GM23338 (cell line): ENCODE measurements at regions not wholly inside any gene's neighbourhood (a gene's known extent, or its start where the extent isn't known, plus 50 kb on each side); places are given as distances from the start of the nearest gene placed in this dataset.

Experiments used
- ATAC-seq: fragments of 200-7000 bp; cut with Tn5 transposase; 3 replicates; pipeline ENCODE4 v1.9.1; 2020
- DNase-seq: peaks from one replicate; pipeline ENCODE4 v3.0.0-alpha.2; 2015; ENCODE audit warnings: low spot score
- H2AFZ ChIP-seq: fragments of 200-600 bp; sonication (generic); 2 replicates; pipeline ENCODE4 v1.8.0; 2016; ENCODE audit warnings: antibody characterized with exemption, mild to moderate bottlenecking, moderate library complexity
- H3F3A ChIP-seq: fragments of 200-600 bp; sonication (generic); replicated peaks from 2 replicates; pipeline ENCODE4 v1.8.0; 2017; ENCODE audit warnings: antibody characterized with exemption, mixed run types, low read depth
- H3K27ac ChIP-seq: fragments of 200-600 bp; sonication (generic); 2 replicates; pipeline ENCODE4 v1.6.1; 2016; ENCODE audit warnings: low read depth
- H3K27me3 ChIP-seq: fragments of 200-600 bp; sonication (generic); 2 replicates; pipeline ENCODE4 v1.8.0; 2016; ENCODE audit warnings: mild to moderate bottlenecking, mixed run types, moderate library complexity; ENCODE audit not compliant: insufficient read depth
- H3K36me3 ChIP-seq: fragments of 200-600 bp; sonication (generic); 2 replicates; pipeline ENCODE4 v1.8.0; 2016; ENCODE audit warnings: mild to moderate bottlenecking; ENCODE audit not compliant: insufficient read depth
- H3K4me1 ChIP-seq: fragments of 200-600 bp; sonication (generic); 2 replicates; pipeline ENCODE4 v1.8.0; 2016; ENCODE audit warnings: mild to moderate bottlenecking, moderate library complexity; ENCODE audit not compliant: insufficient read depth
- H3K4me2 ChIP-seq: fragments of 200-600 bp; sonication (generic); 2 replicates; pipeline ENCODE4 v1.7.1; 2017; ENCODE audit warnings: mixed run types
- H3K4me3 ChIP-seq: fragments of 200-600 bp; sonication (generic); 2 replicates; pipeline ENCODE4 v1.6.1; 2016; ENCODE audit warnings: mixed run types
- H3K79me2 ChIP-seq: fragments of 200-600 bp; sonication (generic); replicated peaks from 2 replicates; pipeline ENCODE4 v1.8.0; 2017; ENCODE audit warnings: mild to moderate bottlenecking; ENCODE audit not compliant: insufficient read depth
- H3K9me2 ChIP-seq: fragments of 200-600 bp; sonication (generic); 2 replicates; pipeline ENCODE4 v1.8.0; 2017; ENCODE audit not compliant: insufficient read depth
- H4K20me1 ChIP-seq: fragments of 200-600 bp; sonication (generic); replicated peaks from 2 replicates; pipeline ENCODE4 v1.8.0; 2017; ENCODE audit warnings: mild to moderate bottlenecking; ENCODE audit not compliant: insufficient read depth
- H3K27ac Mint-ChIP-seq: 2 replicates; pipeline ENCODE4 v1.8.0; 2020; ENCODE audit warnings: inconsistent platforms, mild to moderate bottlenecking, moderate library complexity, mixed read lengths
- H3K27me3 Mint-ChIP-seq: 3 replicates; pipeline ENCODE4 v1.8.0; 2022; ENCODE audit warnings: low read depth, mild to moderate bottlenecking, moderate library complexity, mixed read lengths, inconsistent platforms; ENCODE audit not compliant: insufficient read depth, poor library complexity
- H3K36me3 Mint-ChIP-seq: 3 replicates; pipeline ENCODE4 v1.8.0; 2021; ENCODE audit warnings: low read depth, mild to moderate bottlenecking, inconsistent platforms, moderate library complexity, mixed read lengths
- H3K4me1 Mint-ChIP-seq: 3 replicates; pipeline ENCODE4 v1.8.0; 2020; ENCODE audit warnings: mild to moderate bottlenecking, inconsistent platforms, mixed read lengths
- H3K4me3 Mint-ChIP-seq: 3 replicates; pipeline ENCODE4 v1.8.0; 2021; ENCODE audit warnings: moderate library complexity, mild to moderate bottlenecking, inconsistent platforms, mixed read lengths
- H3K9me3 Mint-ChIP-seq: 3 replicates; pipeline ENCODE4 v1.8.0; 2020; ENCODE audit warnings: moderate library complexity, mild to moderate bottlenecking, inconsistent platforms, mixed read lengths
- EZH2 ChIP-seq: fragments of 200-600 bp; sonication (generic); IDR thresholded peaks from one replicate; pipeline ENCODE4 v1.8.0; 2017; ENCODE audit warnings: antibody characterized with exemption, mild to moderate bottlenecking, low read depth; ENCODE audit not compliant: unreplicated experiment
- JUNB ChIP-seq: IDR thresholded peaks from one replicate; pipeline ENCODE4 v1.6.1; 2016; ENCODE audit warnings: antibody characterized with exemption; ENCODE audit not compliant: unreplicated experiment
- NANOG ChIP-seq: IDR thresholded peaks from 2 replicates; pipeline ENCODE4 v1.6.1; 2016; ENCODE audit warnings: antibody characterized with exemption, borderline replicate concordance
- ZNF331 ChIP-seq: fragments of 250-450 bp; sonication (Bioruptor Pico); IDR thresholded peaks from 2 replicates; pipeline ENCODE4 v1.5.0; 2020; ENCODE audit warnings: low read depth, mild to moderate bottlenecking, moderate library complexity
- TF ChIP-seq, protein P1 (sequence below), 2 experiments: fragments of 200-600 bp in 1 of 2; sonication (generic) in 1 of 2; conservative IDR thresholded peaks; 2 replicates each; pipeline versions ENCODE4 v1.5.1 to v1.6.1; 2016 to 2017; ENCODE audit warnings: antibody characterized with exemption in 2 of 2, low read depth in 2 of 2, mild to moderate bottlenecking in 2 of 2, moderate library complexity in 1 of 2

DNA sequence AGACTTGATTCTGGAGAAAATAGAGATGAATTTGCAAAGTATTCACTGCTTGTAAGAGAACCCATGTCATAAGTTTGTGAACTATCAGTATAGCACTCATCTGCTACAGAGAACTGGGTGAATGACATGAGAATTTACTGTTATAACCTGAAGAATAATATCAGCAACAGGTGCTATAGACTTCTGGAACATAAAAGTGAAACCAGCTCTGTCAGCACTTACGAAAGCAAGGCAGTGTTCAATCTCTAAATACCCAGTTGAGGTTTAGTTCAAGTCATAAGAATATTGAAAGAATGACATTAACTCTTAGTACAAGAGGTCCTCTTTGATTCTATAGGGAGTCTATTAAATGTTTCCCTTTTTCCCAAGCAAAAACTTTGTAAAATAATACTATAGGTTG is 232.9 kb upstream of the ANKRD50 start:
- H3K4me3 ChIP-seq: no peak overlapping the region
- no peaks in the 10 kb centered on the region for H3K27me3 ChIP-seq
- peaks cover 9% of the 10 kb centered on the region; the same call in 1 of the 2 replicates for H3K4me1 ChIP-seq
- Mint-ChIP-seq H3K4me1 (peaks cover 12% of the 10 kb centered on the region; the same call in 2 of the 3 replicates), H3K4me3 (no peak overlapping the region), H3K9me3 (peaks cover 4% of the 10 kb centered on the region; the same call in 1 of the 3 replicates), H3K27ac (no peak overlapping the region), H3K36me3 (peaks cover 3% of the 10 kb centered on the region; the same call in 1 of the 3 replicates), H3K27me3 (no peaks in the 10 kb centered on the region)
- TF ChIP-seq JUNB (no peak), NANOG (no peak), EZH2 (no peak), ZNF331 (CRISPR knock-in tag) (no peak)
- TF ChIP-seq, protein P1, sequence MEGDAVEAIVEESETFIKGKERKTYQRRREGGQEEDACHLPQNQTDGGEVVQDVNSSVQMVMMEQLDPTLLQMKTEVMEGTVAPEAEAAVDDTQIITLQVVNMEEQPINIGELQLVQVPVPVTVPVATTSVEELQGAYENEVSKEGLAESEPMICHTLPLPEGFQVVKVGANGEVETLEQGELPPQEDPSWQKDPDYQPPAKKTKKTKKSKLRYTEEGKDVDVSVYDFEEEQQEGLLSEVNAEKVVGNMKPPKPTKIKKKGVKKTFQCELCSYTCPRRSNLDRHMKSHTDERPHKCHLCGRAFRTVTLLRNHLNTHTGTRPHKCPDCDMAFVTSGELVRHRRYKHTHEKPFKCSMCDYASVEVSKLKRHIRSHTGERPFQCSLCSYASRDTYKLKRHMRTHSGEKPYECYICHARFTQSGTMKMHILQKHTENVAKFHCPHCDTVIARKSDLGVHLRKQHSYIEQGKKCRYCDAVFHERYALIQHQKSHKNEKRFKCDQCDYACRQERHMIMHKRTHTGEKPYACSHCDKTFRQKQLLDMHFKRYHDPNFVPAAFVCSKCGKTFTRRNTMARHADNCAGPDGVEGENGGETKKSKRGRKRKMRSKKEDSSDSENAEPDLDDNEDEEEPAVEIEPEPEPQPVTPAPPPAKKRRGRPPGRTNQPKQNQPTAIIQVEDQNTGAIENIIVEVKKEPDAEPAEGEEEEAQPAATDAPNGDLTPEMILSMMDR (conservative IDR thresholded peaks at IDR 0.05; ENCODE audit: low read depth in 2 of 2): no peak
- ATAC-seq: no peak
- no peak overlapping the region for H3K27ac ChIP-seq
- no peak overlapping the region for H2AFZ ChIP-seq
- H3K4me2 ChIP-seq: no peak overlapping the region
- H3K79me2 ChIP-seq: no peaks in the 10 kb centered on the region
- no peaks in the 10 kb centered on the region; the same call in 1 of the 2 replicates for H3K36me3 ChIP-seq
- H3F3A ChIP-seq: no peaks in the 10 kb centered on the region
- H4K20me1 ChIP-seq: no peaks in the 10 kb centered on the region
- DNase-seq: no peak
- H3K9me2 ChIP-seq: no peaks in the 10 kb centered on the region

DNA sequence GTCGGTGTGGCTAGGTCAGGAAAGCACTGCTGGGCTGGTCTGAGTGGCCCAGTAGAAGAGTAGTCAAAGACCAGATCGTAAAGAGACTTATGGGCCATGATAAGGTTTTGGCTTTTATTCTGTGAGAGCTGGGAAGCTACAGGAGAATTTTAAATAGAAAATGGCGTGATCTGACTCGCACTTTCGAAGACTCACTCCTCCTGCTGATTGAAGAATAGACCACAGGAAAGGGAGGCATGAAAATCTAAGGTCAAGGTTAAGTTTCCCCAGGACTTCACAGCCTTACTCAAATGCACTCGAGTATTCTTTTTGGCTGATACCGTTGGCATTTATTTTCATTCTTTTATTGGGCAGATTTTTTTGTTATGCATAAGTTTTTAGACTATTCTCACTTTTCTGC is 231.4 kb upstream of the ANKRD50 start:
- no peak overlapping the region for H3K4me3 Mint-ChIP-seq
- H3K9me2 ChIP-seq: no peaks in the 10 kb centered on the region
- H3K36me3 Mint-ChIP-seq: no peaks in the 10 kb centered on the region
- H3K4me2 ChIP-seq: no peak overlapping the region
- no peak overlapping the region for H3K4me3 ChIP-seq
- H3K27ac ChIP-seq: no peak overlapping the region
- H4K20me1 ChIP-seq: no peaks in the 10 kb centered on the region
- no peaks in the 10 kb centered on the region for H3K27me3 ChIP-seq
- no peak overlapping the region for H3K27ac Mint-ChIP-seq
- TF ChIP-seq, protein P1 (conservative IDR thresholded peaks at IDR 0.05; ENCODE audit: low read depth in 2 of 2): peak; percentile 44 to 46
- TF ChIP-seq JUNB: no peak
- no peaks in the 10 kb centered on the region for H3F3A ChIP-seq
- no peak overlapping the region for H2AFZ ChIP-seq
- H3K9me3 Mint-ChIP-seq: no peaks in the 10 kb centered on the region
- H3K4me1 ChIP-seq: peaks cover 9% of the 10 kb centered on the region; the same call in 1 of the 2 replicates
- no peak for ATAC-seq
- peak; percentile 58 for DNase-seq
- peaks cover 12% of the 10 kb centered on the region; the same call in 2 of the 3 replicates for H3K4me1 Mint-ChIP-seq
- H3K27me3 Mint-ChIP-seq: no peaks in the 10 kb centered on the region
- H3K36me3 ChIP-seq: no peaks in the 10 kb centered on the region
- H3K79me2 ChIP-seq: no peaks in the 10 kb centered on the region
